Adrenal gland (tissue), 9 donors: ENCODE measurements at regions not wholly inside any gene's neighbourhood (a gene's known extent, or its start where the extent isn't known, plus 50 kb on each side); places are given as distances from the start of the nearest gene placed in this dataset.

Experiments used
- DNase-seq, 7 donors: peaks; one replicate each; pipeline ENCODE4 v3.0.0-alpha.2; 2019 to 2020
- H3K27ac ChIP-seq, 5 donors: fragments of 200-600 bp; sonication (generic) in 4 of 5; 1 replicate in 3 of 5; 2 replicates in 2 of 5; pipeline versions ENCODE4 v1.5.1 to v1.8.0; 2016 to 2020; ENCODE audit warnings: mild to moderate bottlenecking in 1 of 5
- H3K27me3 ChIP-seq: fragments of 200-600 bp; 2 replicates; pipeline ENCODE4 v1.8.0; 2021
- H3K36me3 ChIP-seq, 2 donors: fragments of 200-600 bp; replicated peaks in 1 of 2; 1 replicate in 1 of 2; 2 replicates in 1 of 2; pipeline versions ENCODE4 v1.5.1 to v1.8.0; 2018 to 2022
- H3K4me1 ChIP-seq, 2 donors: fragments of 200-600 bp; replicated peaks in 1 of 2; 1 replicate in 1 of 2; 2 replicates in 1 of 2; pipeline versions ENCODE4 v1.5.1 to v1.8.0; 2018 to 2021
- H3K4me3 ChIP-seq, 4 donors: fragments of 200-600 bp; sonication (generic) in 3 of 4; one replicate each; pipeline ENCODE4 v1.5.1; 2016 to 2018
- H3K9me3 ChIP-seq, 3 donors: fragments of 200-600 bp; sonication (generic) in 1 of 3; replicated peaks in 1 of 3; 1 replicate in 2 of 3; 2 replicates in 1 of 3; pipeline versions ENCODE4 v1.5.1 to v1.8.0; 2016 to 2021
- POLR2A ChIP-seq, 2 donors: fragments of 450-650 bp; IDR thresholded peaks; one replicate each; pipeline ENCODE4 v1.6.1; 2017; ENCODE audit warnings: antibody characterized with exemption in 2 of 2, mild to moderate bottlenecking in 2 of 2, moderate library complexity in 1 of 2
- WGBS, 4 donors: extraction: QIAGEN DNeasy Blood & Tissue Kit in 2 of 4; methylation state at CpG; one replicate each; pipeline versions ENCODE4 v1.1.5 to v1.1.7; 2013 to 2017; 5-methylcytosine and 5-hydroxymethylcytosine counted together
- intact Hi-C, 2 donors: fragments of 100-400 bp; cut with DNase I; formaldehyde crosslinking; loops; one replicate each; pipeline versions ENCODE4 v1.14.1 to v1.15.0; 2022 to 2023
- TF ChIP-seq, protein P1 (sequence below), 6 experiments: fragments of 450-650 bp in 4 of 6; fragments of 200-600 bp in 2 of 6; sonication (generic) in 1 of 6; IDR thresholded peaks; 1 replicate in 5 of 6; 2 replicates in 1 of 6; pipeline versions ENCODE4 v1.5.1 to v1.8.0; 2016 to 2021; ENCODE audit warnings: antibody characterized with exemption in 6 of 6, mild to moderate bottlenecking in 2 of 6, moderate library complexity in 1 of 6
- donor health status: healthy with polysubstance abuse.
- donor health status: Bipolar disorder and iron deficiency.
- donor health status: DM: yes; HTN: yes; CAD: no.
- donor health status: DM: no; HTN: no; CAD: no.
- donor health status: DM: no; HTN: no; CAD: no.

- DNase-seq, result no peak
- H3K4me1 ChIP-seq, result no peaks in the 10 kb centered on the region
- no peaks in the 10 kb centered on the region for H3K36me3 ChIP-seq
- intact Hi-C loops, result no loop called here
- no peak overlapping the region for H3K27ac ChIP-seq
- TF ChIP-seq POLR2A (IDR thresholded peaks at IDR 0.05), result no peak
- TF ChIP-seq, protein P1, sequence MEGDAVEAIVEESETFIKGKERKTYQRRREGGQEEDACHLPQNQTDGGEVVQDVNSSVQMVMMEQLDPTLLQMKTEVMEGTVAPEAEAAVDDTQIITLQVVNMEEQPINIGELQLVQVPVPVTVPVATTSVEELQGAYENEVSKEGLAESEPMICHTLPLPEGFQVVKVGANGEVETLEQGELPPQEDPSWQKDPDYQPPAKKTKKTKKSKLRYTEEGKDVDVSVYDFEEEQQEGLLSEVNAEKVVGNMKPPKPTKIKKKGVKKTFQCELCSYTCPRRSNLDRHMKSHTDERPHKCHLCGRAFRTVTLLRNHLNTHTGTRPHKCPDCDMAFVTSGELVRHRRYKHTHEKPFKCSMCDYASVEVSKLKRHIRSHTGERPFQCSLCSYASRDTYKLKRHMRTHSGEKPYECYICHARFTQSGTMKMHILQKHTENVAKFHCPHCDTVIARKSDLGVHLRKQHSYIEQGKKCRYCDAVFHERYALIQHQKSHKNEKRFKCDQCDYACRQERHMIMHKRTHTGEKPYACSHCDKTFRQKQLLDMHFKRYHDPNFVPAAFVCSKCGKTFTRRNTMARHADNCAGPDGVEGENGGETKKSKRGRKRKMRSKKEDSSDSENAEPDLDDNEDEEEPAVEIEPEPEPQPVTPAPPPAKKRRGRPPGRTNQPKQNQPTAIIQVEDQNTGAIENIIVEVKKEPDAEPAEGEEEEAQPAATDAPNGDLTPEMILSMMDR (IDR thresholded peaks at IDR 0.05), result no peak
- no peaks in the 10 kb centered on the region for H3K27me3 ChIP-seq
- no peaks in the 10 kb centered on the region for H3K9me3 ChIP-seq
- no peak overlapping the region for H3K4me3 ChIP-seq
- 66 to 83% (median 71%) methylated on average over 8 of the region's 8 CpGs for WGBS, 4 donors
Measured at GRCh38 chr11:86182976-86183584, 61.5 kb upstream of the EED start.

DNA sequence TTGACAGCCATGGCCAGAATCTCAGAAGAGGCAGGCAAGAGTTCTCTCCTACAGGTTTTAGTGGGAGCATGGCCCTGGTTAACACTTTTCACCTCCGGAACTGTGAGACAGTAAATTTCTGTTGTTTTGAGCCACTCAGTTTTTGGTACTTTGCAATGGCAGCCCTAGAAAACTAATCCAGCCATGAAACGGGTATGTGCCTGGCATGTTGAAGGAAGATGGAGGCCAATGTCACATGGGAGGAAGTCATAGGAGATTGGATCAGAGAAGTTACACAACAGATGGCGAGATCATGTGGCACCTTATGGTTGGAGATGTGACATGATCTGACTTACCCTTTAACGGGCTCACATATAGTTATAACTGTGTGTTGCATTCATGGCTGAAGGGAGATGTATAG, 63.2 kb upstream of the EED start:
- no peak for DNase-seq
- intact Hi-C loops, result no loop called here
- Histone ChIP-seq H3K4me1 (no peaks in the 10 kb centered on the region), H3K9me3 (no peaks in the 10 kb centered on the region), H3K27ac (no peak overlapping the region), H3K36me3 (no peaks in the 10 kb centered on the region), H3K27me3 (no peaks in the 10 kb centered on the region), H3K4me3 (no peak overlapping the region)
- WGBS, 4 donors, result 83 to 85% (median 83%) methylated on average over 4 of the region's 4 CpGs
- TF ChIP-seq POLR2A (IDR thresholded peaks at IDR 0.05), result no peak
- TF ChIP-seq, protein P1 (IDR thresholded peaks at IDR 0.05), result no peak

DNA sequence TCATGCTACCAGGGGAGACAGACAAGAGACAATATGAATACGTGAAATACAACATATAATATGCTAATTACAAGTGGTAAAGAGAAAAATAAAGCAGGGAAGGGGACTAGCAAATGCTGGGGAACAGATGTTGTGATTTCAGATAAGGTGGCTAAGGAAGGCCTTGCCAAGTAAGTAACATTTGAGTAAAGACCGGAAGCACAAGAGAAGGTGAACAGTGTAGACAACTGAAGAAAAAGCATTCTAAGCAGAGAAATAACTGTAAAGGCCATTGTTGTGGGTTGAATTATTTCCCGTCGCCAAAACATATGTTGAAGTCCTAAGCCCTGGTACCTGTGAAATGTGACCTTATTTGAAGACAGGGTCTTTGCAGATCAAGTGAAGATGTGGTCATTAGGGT, 63.7 kb upstream of the EED start:
- DNase-seq, result no peak
- Histone ChIP-seq H3K9me3 (no peaks in the 10 kb centered on the region), H3K4me3 (no peak overlapping the region), H3K27me3 (no peaks in the 10 kb centered on the region), H3K27ac (no peak overlapping the region), H3K36me3 (no peaks in the 10 kb centered on the region), H3K4me1 (no peaks in the 10 kb centered on the region)
- 77 to 85% (median 82%) methylated on average over 4 of the region's 4 CpGs for WGBS, 4 donors
- intact Hi-C loops, result no loop called here
- TF ChIP-seq POLR2A (IDR thresholded peaks at IDR 0.05), result no peak
- TF ChIP-seq, protein P1 (IDR thresholded peaks at IDR 0.05), result no peak

DNA sequence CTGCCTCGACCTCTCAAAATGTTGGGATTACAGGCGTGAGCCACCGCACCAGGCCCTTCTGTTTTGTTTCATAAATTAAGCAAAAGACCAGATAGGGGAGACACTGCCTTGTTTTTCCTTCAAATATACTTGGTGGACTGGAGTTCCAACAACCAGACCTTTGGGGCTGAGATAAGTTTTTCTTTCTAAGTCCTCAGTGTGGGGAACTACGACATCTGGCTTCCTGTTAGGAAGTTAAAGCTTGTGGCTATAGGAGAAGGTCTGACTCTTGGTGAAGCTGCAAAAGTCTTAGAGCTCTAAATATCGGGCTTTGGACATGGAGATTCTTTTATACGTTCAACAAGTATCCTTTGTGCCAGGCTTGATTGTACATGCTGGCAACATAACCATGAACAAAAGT, 64.1 kb upstream of the EED start:
- TF ChIP-seq, protein P1 (IDR thresholded peaks at IDR 0.05), result no peak
- TF ChIP-seq POLR2A (IDR thresholded peaks at IDR 0.05), result no peak
- intact Hi-C loops, result no loop called here
- no peaks in the 10 kb centered on the region for H3K36me3 ChIP-seq
- H3K27me3 ChIP-seq, result no peaks in the 10 kb centered on the region
- H3K27ac ChIP-seq, result no peak overlapping the region
- WGBS, 4 donors, result 78 to 83% (median 80%) methylated on average over 6 of the region's 6 CpGs
- DNase-seq, result no peak
- no peaks in the 10 kb centered on the region for H3K4me1 ChIP-seq
- H3K4me3 ChIP-seq, result no peak overlapping the region
- no peaks in the 10 kb centered on the region for H3K9me3 ChIP-seq
